Mesenchymal stem cell (in vitro differentiated cells and primary cell): ENCODE measurements at regions not wholly inside any gene's neighbourhood (a gene's known extent, or its start where the extent isn't known, plus 50 kb on each side); places are given as distances from the start of the nearest gene placed in this dataset.
"Not testable (repeated sequence)": the region's sequence is repeated elsewhere in the genome, so short reads cannot be mapped to it uniquely, and the experiment has no call there.

Experiments
- DNase-seq: peaks from one replicate; pipeline ENCODE4 v3.0.0-alpha.2; 2013
- H2AFZ ChIP-seq: one replicate; pipeline ENCODE4 v1.6.1; 2013; ENCODE audit warnings: low read depth, mild to moderate bottlenecking, control low read depth, inconsistent platforms, low read length, moderate library complexity
- H2AK5ac ChIP-seq: 2 replicates; pipeline ENCODE4 v1.6.1; 2013; ENCODE audit warnings: low read length, moderate library complexity, mild to moderate bottlenecking, inconsistent platforms; ENCODE audit not compliant: severe bottlenecking
- H2BK120ac ChIP-seq: one replicate; pipeline ENCODE4 v1.6.1; 2013; ENCODE audit warnings: low read depth, mild to moderate bottlenecking, inconsistent platforms, low read length, moderate library complexity
- H2BK12ac ChIP-seq, 2 experiments: one replicate each; pipeline ENCODE4 v1.6.1; 2013; ENCODE audit warnings: inconsistent platforms in 2 of 2, low read length in 2 of 2, mild to moderate bottlenecking in 2 of 2, moderate library complexity in 2 of 2, control low read depth in 1 of 2
- H2BK15ac ChIP-seq: one replicate; pipeline ENCODE4 v1.6.1; 2013; ENCODE audit warnings: mild to moderate bottlenecking, low read depth, inconsistent platforms; ENCODE audit not compliant: poor library complexity, severe bottlenecking
- H2BK5ac ChIP-seq: 2 replicates; pipeline ENCODE4 v1.6.1; 2013; ENCODE audit warnings: low read depth, mild to moderate bottlenecking, low read length, control low read depth, inconsistent platforms; ENCODE audit not compliant: poor library complexity, severe bottlenecking
- H3K14ac ChIP-seq, 2 experiments: one replicate each; pipeline ENCODE4 v1.6.1; 2013; ENCODE audit warnings: inconsistent platforms in 2 of 2, low read length in 2 of 2, control low read depth in 1 of 2, mild to moderate bottlenecking in 1 of 2, moderate library complexity in 1 of 2
- H3K18ac ChIP-seq, 2 experiments: one replicate each; pipeline ENCODE4 v1.6.1; 2013; ENCODE audit warnings: inconsistent platforms in 2 of 2, low read length in 2 of 2, control low read depth in 1 of 2, low read depth in 1 of 2, mild to moderate bottlenecking in 1 of 2
- H3K23ac ChIP-seq, 2 experiments: one replicate each; pipeline ENCODE4 v1.6.1; 2013; ENCODE audit warnings: inconsistent platforms in 2 of 2, low read length in 2 of 2, mild to moderate bottlenecking in 2 of 2, moderate library complexity in 2 of 2, control low read depth in 1 of 2
- H3K27ac ChIP-seq: 2 replicates; pipeline ENCODE4 v1.5.1; 2013; ENCODE audit warnings: mild to moderate bottlenecking, moderate library complexity, low read length, control low read depth, inconsistent platforms; ENCODE audit not compliant: poor library complexity, severe bottlenecking
- H3K27me3 ChIP-seq, 2 experiments: 2 replicates each; pipeline versions ENCODE4 v1.6.1 to v1.7.0; 2013; ENCODE audit warnings: low read length in 2 of 2, mild to moderate bottlenecking in 2 of 2, moderate library complexity in 2 of 2, control low read depth in 1 of 2, inconsistent platforms in 1 of 2; ENCODE audit not compliant: control insufficient read depth in 1 of 2, insufficient read depth in 1 of 2
- H3K36me3 ChIP-seq, 2 experiments: 2 replicates each; pipeline versions ENCODE4 v1.6.1 to v1.7.0; 2013; ENCODE audit warnings: low read length in 2 of 2, control low read depth in 1 of 2, inconsistent platforms in 1 of 2, low read depth in 1 of 2, mild to moderate bottlenecking in 1 of 2; ENCODE audit not compliant: insufficient read depth in 2 of 2, control insufficient read depth in 1 of 2
- H3K4ac ChIP-seq, 2 experiments: one replicate each; pipeline ENCODE4 v1.6.1; 2013; ENCODE audit warnings: inconsistent platforms in 2 of 2, low read length in 2 of 2, mild to moderate bottlenecking in 2 of 2, moderate library complexity in 2 of 2, control low read depth in 1 of 2, low read depth in 1 of 2
- H3K4me1 ChIP-seq: 2 replicates; pipeline ENCODE4 v1.6.1; 2013; ENCODE audit warnings: low read depth, low read length, control low read depth; ENCODE audit not compliant: control insufficient read depth, insufficient read depth
- H3K4me2 ChIP-seq: 2 replicates; pipeline ENCODE4 v1.6.1; 2013; ENCODE audit warnings: low read length, mild to moderate bottlenecking, inconsistent platforms; ENCODE audit not compliant: poor library complexity, severe bottlenecking
- H3K4me3 ChIP-seq, 2 experiments: 2 replicates each; pipeline versions ENCODE4 v1.5.1 to v1.7.0; 2013; ENCODE audit warnings: low read length in 2 of 2, mild to moderate bottlenecking in 2 of 2, control low read depth in 1 of 2, low read depth in 1 of 2; ENCODE audit not compliant: insufficient read depth in 1 of 2
- H3K79me1 ChIP-seq: replicated peaks from 2 replicates; pipeline ENCODE4 v1.6.1; 2013; ENCODE audit warnings: mild to moderate bottlenecking, control low read depth, low read length, inconsistent platforms; ENCODE audit not compliant: poor library complexity, severe bottlenecking
- H3K9ac ChIP-seq: 2 replicates; pipeline ENCODE4 v1.7.0; 2013; ENCODE audit warnings: mild to moderate bottlenecking, low read length, moderate library complexity
- H3K9me3 ChIP-seq: 2 replicates; pipeline ENCODE4 v1.7.0; 2013; ENCODE audit warnings: mild to moderate bottlenecking, low read length; ENCODE audit not compliant: control insufficient read depth
- H4K8ac ChIP-seq: one replicate; pipeline ENCODE4 v1.6.1; 2013; ENCODE audit warnings: inconsistent platforms, mild to moderate bottlenecking, low read length, moderate library complexity
- H4K91ac ChIP-seq: one replicate; pipeline ENCODE4 v1.6.1; 2013; ENCODE audit warnings: mild to moderate bottlenecking, low read length, inconsistent platforms
- WGBS: methylation state at CpG from one replicate; pipeline ENCODE4 v1.1.7; 2013; ENCODE audit warnings: mixed read lengths; 5-methylcytosine and 5-hydroxymethylcytosine counted together

DNA sequence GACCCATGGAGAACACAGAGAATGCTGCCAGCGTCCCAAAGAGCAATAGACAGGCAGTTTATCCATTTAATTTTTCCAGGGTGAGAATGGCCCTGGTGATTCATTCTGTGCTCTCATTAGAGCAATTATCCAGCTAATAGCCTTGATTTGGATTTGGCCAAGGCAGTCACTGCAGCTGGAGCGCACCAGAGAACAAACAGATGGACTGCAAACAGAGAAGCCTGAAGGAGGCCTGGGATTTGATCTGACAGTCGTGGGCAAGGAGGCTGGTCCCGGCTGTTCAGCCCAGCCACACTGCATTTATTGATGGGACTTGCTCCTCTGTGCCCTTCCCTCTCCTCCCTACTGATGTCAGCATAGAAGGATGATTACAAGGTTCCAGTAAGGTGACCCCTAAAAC is 353.9 kb upstream of the C1orf174 start:
- Histone ChIP-seq H3K79me1 (no peaks in the 10 kb centered on the region), H2BK12ac (no peak overlapping the region), H3K18ac (no peak overlapping the region), H2AFZ (no peak overlapping the region), H3K9ac (no peak overlapping the region), H4K91ac (no peak overlapping the region), H3K4me1 (no peaks in the 10 kb centered on the region), H3K23ac (no peak overlapping the region), H2BK120ac (no peak overlapping the region), H3K4me3 (no peak overlapping the region), H2AK5ac (no peak overlapping the region), H3K27me3 (no peaks in the 10 kb centered on the region), H3K27ac (no peak overlapping the region), H3K4ac (no peak overlapping the region), H3K4me2 (no peak overlapping the region), H3K36me3 (no peaks in the 10 kb centered on the region), H4K8ac (no peak overlapping the region), H3K9me3 (peaks cover 7% of the 10 kb centered on the region), H3K14ac (no peak overlapping the region), H2BK5ac (no peak overlapping the region), H2BK15ac (no peak overlapping the region)
- 68% methylated on average over 4 of the region's 4 CpGs for WGBS
- DNase-seq: no peak

DNA sequence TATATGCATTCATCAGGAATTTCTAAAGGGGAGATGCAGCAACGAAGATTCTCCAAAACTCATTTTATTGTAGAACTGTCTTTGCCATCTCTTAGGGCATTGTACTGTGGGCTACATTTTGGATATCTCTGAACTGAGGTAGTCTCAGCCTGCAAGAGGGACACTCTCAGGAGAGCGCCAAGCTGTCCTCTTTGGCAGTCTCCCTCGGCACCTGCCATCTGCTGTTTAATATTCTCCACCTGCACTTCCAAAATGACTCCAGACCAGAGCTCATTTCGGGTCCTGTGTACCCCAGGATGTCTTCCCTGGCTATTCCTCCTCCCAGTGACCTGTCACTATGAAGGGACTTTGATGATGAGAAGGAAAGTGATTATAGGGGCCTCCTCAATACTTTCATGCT is 356.3 kb upstream of the C1orf174 start:
- Histone ChIP-seq H2BK120ac (no peak overlapping the region), H3K27ac (no peak overlapping the region), H3K4me1 (no peaks in the 10 kb centered on the region), H3K9ac (no peak overlapping the region), H2BK12ac (no peak overlapping the region), H3K18ac (no peak overlapping the region), H2BK15ac (no peak overlapping the region), H3K23ac (no peak overlapping the region), H4K8ac (no peak overlapping the region), H3K9me3 (peaks cover 16% of the 10 kb centered on the region), H2AFZ (no peak overlapping the region), H3K4me2 (no peak overlapping the region), H2BK5ac (no peak overlapping the region), H3K14ac (no peak overlapping the region), H3K4me3 (no peak overlapping the region), H3K79me1 (no peaks in the 10 kb centered on the region), H4K91ac (no peak overlapping the region), H3K36me3 (no peaks in the 10 kb centered on the region), H3K27me3 (no peaks in the 10 kb centered on the region), H3K4ac (no peak overlapping the region), H2AK5ac (no peak overlapping the region)
- no peak for DNase-seq
- WGBS: 42% methylated on average over 2 of the region's 4 CpGs

DNA sequence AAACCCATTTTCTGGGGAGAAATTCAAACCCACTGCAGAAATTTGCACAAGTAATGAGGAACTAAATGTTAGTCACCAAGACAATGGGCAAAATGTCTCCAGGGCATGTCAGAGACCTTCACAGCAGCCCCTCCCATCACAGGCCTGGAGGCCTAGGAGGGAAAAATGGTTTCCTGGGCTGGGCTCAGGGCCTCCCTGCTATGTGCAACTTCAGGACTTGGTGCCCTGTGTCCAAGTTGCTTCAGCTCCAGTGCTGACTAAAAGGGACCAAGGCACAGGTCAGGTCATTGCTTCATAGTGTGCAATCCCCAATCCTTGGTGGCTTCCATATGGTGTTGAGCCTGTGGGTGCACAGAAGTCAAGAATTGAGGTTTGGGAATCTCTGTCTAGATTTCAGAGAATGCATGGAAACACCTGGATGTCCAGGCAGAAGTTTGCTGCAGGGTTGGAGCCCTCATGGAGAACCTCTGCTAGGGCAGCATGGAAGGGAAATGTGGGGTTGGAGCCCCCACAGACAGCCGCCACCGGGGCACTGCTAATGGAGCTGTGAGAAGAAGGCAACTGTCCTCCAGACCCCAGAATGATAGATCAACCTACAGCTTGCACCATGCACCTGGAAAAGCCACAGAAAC is 358.2 kb upstream of the C1orf174 start:
- H3K4me1 ChIP-seq, H2BK15ac ChIP-seq, H3K18ac ChIP-seq, H4K8ac ChIP-seq, H3K9ac ChIP-seq, H3K14ac ChIP-seq, H2BK12ac ChIP-seq, H2AK5ac ChIP-seq, H3K4me2 ChIP-seq, H3K4ac ChIP-seq, H3K23ac ChIP-seq, H3K4me3 ChIP-seq, H4K91ac ChIP-seq, DNase-seq, H2BK120ac ChIP-seq, H2BK5ac ChIP-seq, H2AFZ ChIP-seq, H3K79me1 ChIP-seq, H3K27me3 ChIP-seq, H3K36me3 ChIP-seq, H3K27ac ChIP-seq: not testable (repeated sequence)
- H3K9me3 ChIP-seq: peaks cover 16% of the 10 kb centered on the region
- WGBS: 56% methylated on average over 2 of the region's 2 CpGs

DNA sequence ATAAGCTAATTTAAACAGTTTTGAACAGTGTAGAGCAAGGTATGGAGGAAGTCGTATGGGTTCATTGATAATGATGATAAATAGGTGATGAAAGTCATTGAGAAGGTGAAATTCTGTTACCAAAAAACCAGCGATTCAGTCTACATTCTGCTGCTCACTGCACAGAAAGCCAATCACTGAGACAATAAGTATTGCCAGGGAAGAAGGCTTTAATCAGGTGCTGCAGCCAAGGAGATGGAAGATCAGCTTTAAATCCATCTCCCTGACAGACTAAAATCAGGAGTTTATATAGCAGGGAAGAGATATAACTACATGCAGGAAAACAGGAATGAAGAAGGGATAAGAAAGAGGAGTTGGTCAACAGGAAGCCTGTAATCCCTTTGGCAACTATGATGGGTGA is 361.3 kb upstream of the C1orf174 start:
- Histone ChIP-seq H3K14ac (no peak overlapping the region), H2AFZ (no peak overlapping the region), H3K4me2 (no peak overlapping the region), H3K79me1 (no peaks in the 10 kb centered on the region), H3K23ac (no peak overlapping the region), H3K27ac (no peak overlapping the region), H3K18ac (no peak overlapping the region), H2BK12ac (no peak overlapping the region), H2AK5ac (no peak overlapping the region), H2BK120ac (no peak overlapping the region), H4K91ac (no peak overlapping the region), H2BK5ac (no peak overlapping the region), H3K9me3 (peaks cover 16% of the 10 kb centered on the region), H3K36me3 (no peaks in the 10 kb centered on the region), H3K4ac (no peak overlapping the region), H2BK15ac (no peak overlapping the region), H3K4me3 (no peak overlapping the region), H3K4me1 (no peaks in the 10 kb centered on the region), H4K8ac (no peak overlapping the region), H3K27me3 (no peaks in the 10 kb centered on the region), H3K9ac (no peak overlapping the region)
- WGBS: 18% methylated on average over 1 of the region's 2 CpGs
- DNase-seq: no peak
